MCF 10A (cell line): ENCODE measurements at regions not wholly inside any gene's neighbourhood (a gene's known extent, or its start where the extent isn't known, plus 50 kb on each side); places are given as distances from the start of the nearest gene placed in this dataset.

Source experiments
- BruUV-seq: library from RNA; stranded (reverse); fragments of 400-500 nt; replicated peaks from 2 replicates; lab custom pipeline; 2021; lab: Mats Ljungman, UMichigan
- CTCF ChIA-PET: fragments of 300-600 bp; sonication (Branson Sonifier 250); formaldehyde crosslinking; extraction: SDS; loops from one replicate; lab custom pipeline; 2021; ENCODE audit warnings: antibody characterized with exemption, inconsistent platforms; lab: Yijun Ruan, JAX
- POLR2A ChIA-PET: fragments of 300-600, 350-650 bp; sonication (Branson Sonifier 250); formaldehyde crosslinking; extraction: SDS; loops from one replicate; lab custom pipeline; 2020; ENCODE audit warnings: antibody characterized with exemption, inconsistent platforms; lab: Yijun Ruan, JAX
- DNase-seq: peaks from one replicate; pipeline ENCODE4 v3.0.0-alpha.2; 2018; ENCODE audit not compliant: unreplicated experiment
- H3K27ac Mint-ChIP-seq: one replicate; pipeline ENCODE4 v1.8.0; 2022; ENCODE audit warnings: mild to moderate bottlenecking, low read depth, mixed read lengths; ENCODE audit not compliant: unreplicated experiment
- H3K27me3 Mint-ChIP-seq: one replicate; pipeline ENCODE4 v1.8.0; 2022; ENCODE audit warnings: mixed read lengths; ENCODE audit not compliant: insufficient read depth, unreplicated experiment
- H3K36me3 Mint-ChIP-seq: one replicate; pipeline ENCODE4 v1.8.0; 2022; ENCODE audit warnings: mild to moderate bottlenecking, moderate library complexity, mixed read lengths; ENCODE audit not compliant: insufficient read depth, unreplicated experiment
- H3K4me1 Mint-ChIP-seq: one replicate; pipeline ENCODE4 v1.8.0; 2022; ENCODE audit warnings: mixed read lengths; ENCODE audit not compliant: insufficient read depth, unreplicated experiment
- H3K4me3 Mint-ChIP-seq: one replicate; pipeline ENCODE4 v1.8.0; 2022; ENCODE audit warnings: mild to moderate bottlenecking, moderate library complexity, mixed read lengths; ENCODE audit not compliant: unreplicated experiment
- H3K9me3 Mint-ChIP-seq: one replicate; pipeline ENCODE4 v1.8.0; 2022; ENCODE audit warnings: mixed read lengths; ENCODE audit not compliant: unreplicated experiment
- CTCF ChIP-seq: fragments of 200-600 bp; IDR thresholded peaks from one replicate; pipeline ENCODE4 v1.8.0; 2022; ENCODE audit warnings: antibody characterized with exemption, mild to moderate bottlenecking; ENCODE audit not compliant: unreplicated experiment
- intact Hi-C: fragments of 100-400 bp; cut with micrococcal nuclease; formaldehyde crosslinking; loops from 2 replicates; pipeline ENCODE4 v1.14.1; 2022

GRCh38 chr16:72367851-72368250 lies 195.9 kb upstream of the PMFBP1 start:
- Mint-ChIP-seq H3K36me3 (no peaks in the 10 kb centered on the region), H3K27ac (no peak overlapping the region), H3K27me3 (no peaks in the 10 kb centered on the region), H3K4me1 (no peaks in the 10 kb centered on the region), H3K4me3 (no peak overlapping the region), H3K9me3 (peaks cover 8% of the 10 kb centered on the region)
- BruUV-seq = no TSS peak
- no peak for DNase-seq
- intact Hi-C loops = no loop called here
- no peak for TF ChIP-seq CTCF
- POLR2A ChIA-PET = interaction anchor here (0.6 kb wide), 1 partner anchor 13 kb away, joined by 4 read pairs; no protein-coding TSS in a partner anchor
- CTCF ChIA-PET = interaction anchor here (0.6 kb wide), 1 partner anchor 67 kb away, joined by 3 read pairs; no protein-coding TSS in a partner anchor

- TF ChIP-seq CTCF = no peak
- no peaks in the 10 kb centered on the region for H3K36me3 Mint-ChIP-seq
- intact Hi-C loops = no loop called here
- no peak for DNase-seq
- H3K27me3 Mint-ChIP-seq = no peaks in the 10 kb centered on the region
- POLR2A ChIA-PET = no interaction called here
- peaks cover 8% of the 10 kb centered on the region for H3K9me3 Mint-ChIP-seq
- no peak overlapping the region for H3K4me3 Mint-ChIP-seq
- CTCF ChIA-PET = no interaction called here
- H3K4me1 Mint-ChIP-seq = no peaks in the 10 kb centered on the region
- BruUV-seq = no TSS peak
- H3K27ac Mint-ChIP-seq = no peak overlapping the region
Observed at GRCh38 chr16:72362973-72363372, 191.0 kb upstream of the PMFBP1 start.

GRCh38 chr16:72362476-72362875 lies 190.5 kb upstream of the PMFBP1 start:
- ChIA-PET POLR2A (no interaction called here), CTCF (no interaction called here)
- H3K27ac Mint-ChIP-seq = no peak overlapping the region
- TF ChIP-seq CTCF = no peak
- peaks cover 8% of the 10 kb centered on the region for H3K9me3 Mint-ChIP-seq
- no peaks in the 10 kb centered on the region for H3K4me1 Mint-ChIP-seq
- H3K4me3 Mint-ChIP-seq = no peak overlapping the region
- DNase-seq = no peak
- H3K27me3 Mint-ChIP-seq = no peaks in the 10 kb centered on the region
- no peaks in the 10 kb centered on the region for H3K36me3 Mint-ChIP-seq
- no TSS peak for BruUV-seq
- intact Hi-C loops = no loop called here

- intact Hi-C loops = no loop called here
- no peaks in the 10 kb centered on the region for H3K9me3 Mint-ChIP-seq
- H3K4me3 Mint-ChIP-seq = no peak overlapping the region
- POLR2A ChIA-PET = no interaction called here
- CTCF ChIA-PET = interaction anchor here (0.9 to 1.4 kb wide), 2 partner anchors 46 to 115 kb away, joined by 3 to 4 read pairs; no protein-coding TSS in a partner anchor
- no peak overlapping the region for H3K27ac Mint-ChIP-seq
- no peak for TF ChIP-seq CTCF
- H3K4me1 Mint-ChIP-seq = no peaks in the 10 kb centered on the region
- no peak for DNase-seq
- no peaks in the 10 kb centered on the region for H3K27me3 Mint-ChIP-seq
- no TSS peak for BruUV-seq
- H3K36me3 Mint-ChIP-seq = peaks cover 6% of the 10 kb centered on the region
Observed at GRCh38 chr16:72357910-72358309, 186.0 kb upstream of the PMFBP1 start.
